GM23338 (cell line): ENCODE measurements at regions not wholly inside any gene's neighbourhood (a gene's known extent, or its start where the extent isn't known, plus 50 kb on each side); places are given as distances from the start of the nearest gene placed in this dataset.

ENCODE experiments used
- ATAC-seq: fragments of 200-7000 bp; cut with Tn5 transposase; 3 replicates; pipeline ENCODE4 v1.9.1; 2020
- DNase-seq: peaks from one replicate; pipeline ENCODE4 v3.0.0-alpha.2; 2015; ENCODE audit warnings: low spot score
- H2AFZ ChIP-seq: fragments of 200-600 bp; sonication (generic); 2 replicates; pipeline ENCODE4 v1.8.0; 2016; ENCODE audit warnings: antibody characterized with exemption, mild to moderate bottlenecking, moderate library complexity
- H3F3A ChIP-seq: fragments of 200-600 bp; sonication (generic); replicated peaks from 2 replicates; pipeline ENCODE4 v1.8.0; 2017; ENCODE audit warnings: antibody characterized with exemption, mixed run types, low read depth
- H3K27ac ChIP-seq: fragments of 200-600 bp; sonication (generic); 2 replicates; pipeline ENCODE4 v1.6.1; 2016; ENCODE audit warnings: low read depth
- H3K27me3 ChIP-seq: fragments of 200-600 bp; sonication (generic); 2 replicates; pipeline ENCODE4 v1.8.0; 2016; ENCODE audit warnings: mild to moderate bottlenecking, mixed run types, moderate library complexity; ENCODE audit not compliant: insufficient read depth
- H3K36me3 ChIP-seq: fragments of 200-600 bp; sonication (generic); 2 replicates; pipeline ENCODE4 v1.8.0; 2016; ENCODE audit warnings: mild to moderate bottlenecking; ENCODE audit not compliant: insufficient read depth
- H3K4me1 ChIP-seq: fragments of 200-600 bp; sonication (generic); 2 replicates; pipeline ENCODE4 v1.8.0; 2016; ENCODE audit warnings: mild to moderate bottlenecking, moderate library complexity; ENCODE audit not compliant: insufficient read depth
- H3K4me2 ChIP-seq: fragments of 200-600 bp; sonication (generic); 2 replicates; pipeline ENCODE4 v1.7.1; 2017; ENCODE audit warnings: mixed run types
- H3K4me3 ChIP-seq: fragments of 200-600 bp; sonication (generic); 2 replicates; pipeline ENCODE4 v1.6.1; 2016; ENCODE audit warnings: mixed run types
- H3K79me2 ChIP-seq: fragments of 200-600 bp; sonication (generic); replicated peaks from 2 replicates; pipeline ENCODE4 v1.8.0; 2017; ENCODE audit warnings: mild to moderate bottlenecking; ENCODE audit not compliant: insufficient read depth
- H3K9me2 ChIP-seq: fragments of 200-600 bp; sonication (generic); 2 replicates; pipeline ENCODE4 v1.8.0; 2017; ENCODE audit not compliant: insufficient read depth
- H4K20me1 ChIP-seq: fragments of 200-600 bp; sonication (generic); replicated peaks from 2 replicates; pipeline ENCODE4 v1.8.0; 2017; ENCODE audit warnings: mild to moderate bottlenecking; ENCODE audit not compliant: insufficient read depth
- H3K27ac Mint-ChIP-seq: 2 replicates; pipeline ENCODE4 v1.8.0; 2020; ENCODE audit warnings: inconsistent platforms, mild to moderate bottlenecking, moderate library complexity, mixed read lengths
- H3K27me3 Mint-ChIP-seq: 3 replicates; pipeline ENCODE4 v1.8.0; 2022; ENCODE audit warnings: low read depth, mild to moderate bottlenecking, moderate library complexity, mixed read lengths, inconsistent platforms; ENCODE audit not compliant: insufficient read depth, poor library complexity
- H3K36me3 Mint-ChIP-seq: 3 replicates; pipeline ENCODE4 v1.8.0; 2021; ENCODE audit warnings: low read depth, mild to moderate bottlenecking, inconsistent platforms, moderate library complexity, mixed read lengths
- H3K4me1 Mint-ChIP-seq: 3 replicates; pipeline ENCODE4 v1.8.0; 2020; ENCODE audit warnings: mild to moderate bottlenecking, inconsistent platforms, mixed read lengths
- H3K4me3 Mint-ChIP-seq: 3 replicates; pipeline ENCODE4 v1.8.0; 2021; ENCODE audit warnings: moderate library complexity, mild to moderate bottlenecking, inconsistent platforms, mixed read lengths
- H3K9me3 Mint-ChIP-seq: 3 replicates; pipeline ENCODE4 v1.8.0; 2020; ENCODE audit warnings: moderate library complexity, mild to moderate bottlenecking, inconsistent platforms, mixed read lengths
- EZH2 ChIP-seq: fragments of 200-600 bp; sonication (generic); IDR thresholded peaks from one replicate; pipeline ENCODE4 v1.8.0; 2017; ENCODE audit warnings: antibody characterized with exemption, mild to moderate bottlenecking, low read depth; ENCODE audit not compliant: unreplicated experiment
- POLR2AphosphoS5 ChIP-seq: IDR thresholded peaks from 2 replicates; pipeline ENCODE4 v1.6.1; 2016; ENCODE audit warnings: antibody characterized with exemption, low read depth
- REST ChIP-seq: IDR thresholded peaks from one replicate; pipeline ENCODE4 v1.6.1; 2018; ENCODE audit warnings: antibody characterized with exemption; ENCODE audit not compliant: unreplicated experiment
- ZNF462 ChIP-seq: fragments of 250-450 bp; sonication (Bioruptor Pico); IDR thresholded peaks from 2 replicates; pipeline ENCODE4 v1.5.0; 2020; ENCODE audit warnings: mild to moderate bottlenecking, moderate library complexity

GRCh38 chr1:216960716-216961115, 237.5 kb upstream of the ESRRG start:
- H3K4me2 ChIP-seq = no peak overlapping the region
- H3K4me3 Mint-ChIP-seq = no peak overlapping the region
- no peak overlapping the region for H2AFZ ChIP-seq
- no peaks in the 10 kb centered on the region for H3F3A ChIP-seq
- H4K20me1 ChIP-seq = no peaks in the 10 kb centered on the region
- no peaks in the 10 kb centered on the region for H3K79me2 ChIP-seq
- no peak overlapping the region for H3K4me3 ChIP-seq
- no peaks in the 10 kb centered on the region for H3K27me3 ChIP-seq
- no peak overlapping the region for H3K27ac ChIP-seq
- TF ChIP-seq ZNF462 (no peak), POLR2AphosphoS5 (no peak), EZH2 (no peak)
- H3K4me1 Mint-ChIP-seq = no peaks in the 10 kb centered on the region; the same call in 2 of the 3 replicates
- no peak for ATAC-seq
- H3K36me3 ChIP-seq = no peaks in the 10 kb centered on the region
- H3K9me2 ChIP-seq = no peaks in the 10 kb centered on the region
- H3K27ac Mint-ChIP-seq = no peak overlapping the region
- no peaks in the 10 kb centered on the region for H3K27me3 Mint-ChIP-seq
- no peak for DNase-seq
- no peaks in the 10 kb centered on the region for H3K4me1 ChIP-seq
- H3K9me3 Mint-ChIP-seq = peaks cover 4% of the 10 kb centered on the region; the same call in 1 of the 3 replicates
- no peaks in the 10 kb centered on the region for H3K36me3 Mint-ChIP-seq

GRCh38 chr1:216958569-216958968, 235.3 kb upstream of the ESRRG start:
- H4K20me1 ChIP-seq = no peaks in the 10 kb centered on the region
- no peaks in the 10 kb centered on the region for H3K27me3 Mint-ChIP-seq
- no peaks in the 10 kb centered on the region for H3K9me2 ChIP-seq
- no peaks in the 10 kb centered on the region for H3K27me3 ChIP-seq
- no peaks in the 10 kb centered on the region for H3K79me2 ChIP-seq
- H3K4me1 ChIP-seq = 0 out of 2 replicates have a peak, but pooled peaks cover under 1% of the 10 kb centered on the region
- H3K4me1 Mint-ChIP-seq = no peaks in the 10 kb centered on the region; the same call in 2 of the 3 replicates
- peaks cover 4% of the 10 kb centered on the region; the same call in 1 of the 3 replicates for H3K9me3 Mint-ChIP-seq
- no peak overlapping the region for H3K4me2 ChIP-seq
- no peak overlapping the region for H3K4me3 ChIP-seq
- no peaks in the 10 kb centered on the region for H3K36me3 Mint-ChIP-seq
- no peak for TF ChIP-seq REST
- no peaks in the 10 kb centered on the region for H3K36me3 ChIP-seq
- H3K4me3 Mint-ChIP-seq = no peak overlapping the region
- H2AFZ ChIP-seq = no peak overlapping the region
- no peak for DNase-seq
- no peak overlapping the region for H3K27ac ChIP-seq
- H3F3A ChIP-seq = no peaks in the 10 kb centered on the region
- ATAC-seq = no peak
- H3K27ac Mint-ChIP-seq = no peak overlapping the region
